GM12873 (cell line): ENCODE measurements at regions not wholly inside any gene's neighbourhood (a gene's known extent, or its start where the extent isn't known, plus 50 kb on each side); places are given as distances from the start of the nearest gene placed in this dataset.

ENCODE experiments used
- TF ChIP-seq, protein P1 (sequence below): IDR thresholded peaks from 2 replicates; pipeline ENCODE4 v1.5.1; 2012; ENCODE audit warnings: low read depth, mild to moderate bottlenecking, moderate library complexity, low read length, control low read depth; ENCODE audit not compliant: insufficient read depth; ENCODE audit errors: missing control alignments

DNA sequence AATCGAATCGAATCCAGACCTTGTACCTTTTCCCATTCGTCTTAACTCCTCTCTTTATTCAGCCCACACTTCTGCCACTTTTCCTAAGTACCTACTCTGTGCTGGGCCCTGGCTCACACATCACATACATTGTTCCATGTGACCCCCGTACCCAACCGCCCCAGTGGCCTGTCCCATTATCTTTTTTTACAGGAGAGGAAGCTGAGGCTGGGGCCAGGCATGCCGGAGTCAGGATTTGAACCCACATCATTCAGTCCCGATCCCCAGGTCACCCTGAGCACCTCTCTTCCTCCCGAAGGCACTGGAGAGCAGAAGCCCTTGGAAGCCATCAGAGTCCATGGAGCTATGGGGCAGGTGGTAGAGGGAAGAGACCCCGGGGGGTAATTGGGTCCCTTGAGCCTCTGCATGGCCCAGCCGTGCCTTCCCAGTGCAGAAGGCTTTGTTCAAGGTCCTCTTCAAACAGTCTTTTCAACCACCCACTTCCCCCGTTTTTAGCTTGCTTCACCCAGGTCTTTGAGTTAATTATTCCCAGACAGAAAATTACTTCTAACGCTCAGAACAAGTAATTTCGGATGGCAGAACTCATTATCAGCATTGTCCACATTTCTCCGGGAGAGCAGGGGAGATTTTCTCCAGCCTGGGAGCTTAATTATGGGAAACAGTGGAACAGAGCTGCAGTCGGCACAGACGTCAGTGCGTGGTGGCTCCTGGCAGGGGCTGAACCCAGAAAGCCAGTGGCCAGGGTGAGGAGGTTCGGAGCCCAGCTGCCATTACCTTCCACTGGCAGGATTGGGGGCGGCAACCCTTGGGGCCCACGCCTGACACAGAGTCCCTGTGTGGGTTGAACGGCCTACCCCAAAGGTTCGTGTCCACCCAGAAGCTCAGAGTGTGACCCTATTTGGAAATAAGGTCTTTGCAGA, 82.4 kb upstream of the RTL6 start:
- TF ChIP-seq, protein P1, sequence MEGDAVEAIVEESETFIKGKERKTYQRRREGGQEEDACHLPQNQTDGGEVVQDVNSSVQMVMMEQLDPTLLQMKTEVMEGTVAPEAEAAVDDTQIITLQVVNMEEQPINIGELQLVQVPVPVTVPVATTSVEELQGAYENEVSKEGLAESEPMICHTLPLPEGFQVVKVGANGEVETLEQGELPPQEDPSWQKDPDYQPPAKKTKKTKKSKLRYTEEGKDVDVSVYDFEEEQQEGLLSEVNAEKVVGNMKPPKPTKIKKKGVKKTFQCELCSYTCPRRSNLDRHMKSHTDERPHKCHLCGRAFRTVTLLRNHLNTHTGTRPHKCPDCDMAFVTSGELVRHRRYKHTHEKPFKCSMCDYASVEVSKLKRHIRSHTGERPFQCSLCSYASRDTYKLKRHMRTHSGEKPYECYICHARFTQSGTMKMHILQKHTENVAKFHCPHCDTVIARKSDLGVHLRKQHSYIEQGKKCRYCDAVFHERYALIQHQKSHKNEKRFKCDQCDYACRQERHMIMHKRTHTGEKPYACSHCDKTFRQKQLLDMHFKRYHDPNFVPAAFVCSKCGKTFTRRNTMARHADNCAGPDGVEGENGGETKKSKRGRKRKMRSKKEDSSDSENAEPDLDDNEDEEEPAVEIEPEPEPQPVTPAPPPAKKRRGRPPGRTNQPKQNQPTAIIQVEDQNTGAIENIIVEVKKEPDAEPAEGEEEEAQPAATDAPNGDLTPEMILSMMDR: no peak

DNA sequence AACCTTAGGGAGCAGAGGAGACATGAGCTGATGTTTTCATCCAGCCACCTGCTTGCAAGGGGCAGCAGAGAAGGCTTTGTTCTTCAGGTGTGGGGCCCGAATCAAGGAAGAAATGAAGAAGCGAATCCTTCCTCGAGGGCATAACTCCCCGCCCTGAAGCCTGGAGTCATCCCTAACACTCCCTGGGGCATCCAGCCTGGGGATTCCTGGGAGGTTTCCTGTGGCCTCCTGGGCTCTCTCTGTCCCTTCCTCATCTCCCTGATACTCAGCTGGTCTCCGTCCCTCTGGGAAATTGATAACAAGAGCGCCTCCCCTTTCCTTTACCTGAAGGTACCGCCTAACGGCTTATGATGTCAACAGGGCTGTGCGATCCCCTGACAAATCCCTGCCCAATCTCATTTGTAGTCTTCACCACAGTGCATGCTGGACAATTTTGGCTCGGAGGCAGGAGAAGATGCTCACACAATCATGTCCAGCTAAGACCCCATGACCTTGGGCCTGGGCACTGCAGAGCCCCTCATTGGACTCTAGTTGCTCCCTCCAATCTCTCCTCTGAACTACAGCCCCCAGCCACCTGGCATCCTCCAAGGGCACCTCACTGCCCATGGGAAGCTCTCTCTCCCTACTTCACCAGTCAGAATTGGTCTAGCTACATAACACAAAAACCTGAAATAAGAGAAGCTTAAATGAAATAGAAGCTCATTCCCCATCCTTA, 80.6 kb upstream of the RTL6 start:
- TF ChIP-seq, protein P1: no peak

DNA sequence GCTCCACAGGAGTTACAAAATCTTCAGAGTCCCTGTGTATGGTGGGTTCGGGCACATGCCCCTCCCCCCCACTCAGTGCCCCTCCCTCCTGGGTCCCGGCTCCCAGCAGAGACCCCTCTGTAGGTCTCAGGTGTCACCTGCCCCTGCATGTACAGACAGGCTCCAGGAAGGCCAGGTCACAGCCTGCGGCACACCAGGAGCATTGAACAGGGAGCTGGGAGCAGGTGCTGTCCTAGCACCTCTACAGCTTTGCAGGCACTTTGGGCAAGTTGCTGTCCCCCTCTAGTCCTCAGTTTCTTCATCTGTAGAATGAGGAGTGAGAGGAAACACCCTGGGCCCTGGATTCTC, 80.1 kb upstream of the RTL6 start:
- TF ChIP-seq, protein P1: no peak

DNA sequence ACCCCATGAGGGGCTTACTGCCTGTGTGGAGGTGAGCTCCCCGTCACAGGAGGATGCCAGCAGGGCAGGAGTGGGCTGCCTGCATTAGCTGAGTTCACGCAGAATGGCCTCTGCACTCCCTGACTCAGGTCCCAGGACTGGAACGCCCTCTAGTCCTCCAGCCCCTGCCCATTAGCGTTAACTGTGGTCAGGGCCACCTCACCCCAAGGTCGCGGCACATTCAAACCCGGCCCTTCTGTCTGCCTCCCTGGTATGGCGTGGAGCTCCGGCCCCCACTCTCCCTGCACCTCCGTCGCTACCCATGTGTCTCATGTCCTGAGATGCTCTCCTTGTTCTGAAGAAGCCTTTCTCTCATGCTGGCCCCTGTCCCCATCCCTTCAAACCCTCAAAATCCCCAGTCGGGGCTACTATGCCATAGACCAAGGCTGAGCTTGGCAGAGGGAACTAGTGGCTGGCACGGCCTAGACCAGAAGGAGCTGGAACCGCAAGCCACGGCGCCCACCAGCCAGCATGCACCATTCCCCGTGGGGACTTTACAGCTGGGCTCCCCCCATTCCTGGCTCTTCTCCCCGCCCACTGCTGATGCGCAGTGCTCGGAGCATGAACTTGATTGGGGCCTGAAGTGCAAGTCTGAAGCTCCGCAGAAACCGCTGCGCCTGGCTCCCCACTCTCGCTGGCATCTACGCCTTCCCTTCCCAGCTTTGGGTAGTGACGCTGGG, 79.5 kb upstream of the RTL6 start:
- TF ChIP-seq, protein P1: no peak

DNA sequence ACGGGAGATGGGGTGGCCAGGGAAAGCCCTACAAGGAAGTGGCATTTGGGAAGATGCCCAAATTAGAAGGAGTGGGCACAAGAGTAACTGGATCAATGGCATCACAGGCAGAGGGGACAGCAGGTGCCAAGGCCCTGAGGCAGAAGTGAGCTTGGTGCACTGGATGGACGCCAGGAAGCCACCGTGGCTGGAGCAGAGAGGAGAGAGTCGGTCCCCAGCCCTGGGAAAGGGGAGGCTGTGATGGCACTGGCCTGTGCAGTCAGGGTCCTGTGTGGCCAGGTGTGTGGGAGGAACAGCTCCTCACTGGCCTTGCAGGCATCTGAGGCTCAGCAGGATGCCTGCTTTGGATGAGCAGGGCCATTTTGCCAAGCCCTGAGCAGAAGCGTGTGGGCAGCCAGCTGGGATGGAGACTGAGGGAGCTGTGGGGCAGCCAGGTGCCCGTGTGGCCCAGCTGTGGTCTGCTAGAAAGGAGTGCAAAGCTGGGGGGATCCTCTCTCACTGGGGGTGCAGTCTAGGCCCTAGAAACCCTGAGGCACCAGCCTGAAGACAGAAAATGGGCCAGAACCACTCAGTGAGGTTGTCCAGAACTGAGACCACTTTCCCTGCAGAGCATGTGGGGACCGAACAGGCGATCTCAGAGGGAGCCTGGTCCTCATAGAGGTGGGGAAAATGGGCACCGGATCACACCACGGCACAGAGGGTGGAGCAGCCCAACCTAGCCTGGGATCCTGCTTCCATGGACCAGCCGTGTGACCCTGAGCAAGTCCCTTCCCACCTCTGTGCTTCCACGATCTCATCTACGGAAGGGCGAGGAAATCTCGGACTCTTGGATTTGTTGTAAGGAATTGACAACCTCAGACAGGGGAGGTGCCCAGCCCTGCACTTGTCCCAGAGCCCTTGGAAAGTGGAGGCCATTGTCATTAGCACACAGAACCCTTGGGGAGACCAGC, 78.6 kb upstream of the RTL6 start:
- TF ChIP-seq, protein P1: no peak

DNA sequence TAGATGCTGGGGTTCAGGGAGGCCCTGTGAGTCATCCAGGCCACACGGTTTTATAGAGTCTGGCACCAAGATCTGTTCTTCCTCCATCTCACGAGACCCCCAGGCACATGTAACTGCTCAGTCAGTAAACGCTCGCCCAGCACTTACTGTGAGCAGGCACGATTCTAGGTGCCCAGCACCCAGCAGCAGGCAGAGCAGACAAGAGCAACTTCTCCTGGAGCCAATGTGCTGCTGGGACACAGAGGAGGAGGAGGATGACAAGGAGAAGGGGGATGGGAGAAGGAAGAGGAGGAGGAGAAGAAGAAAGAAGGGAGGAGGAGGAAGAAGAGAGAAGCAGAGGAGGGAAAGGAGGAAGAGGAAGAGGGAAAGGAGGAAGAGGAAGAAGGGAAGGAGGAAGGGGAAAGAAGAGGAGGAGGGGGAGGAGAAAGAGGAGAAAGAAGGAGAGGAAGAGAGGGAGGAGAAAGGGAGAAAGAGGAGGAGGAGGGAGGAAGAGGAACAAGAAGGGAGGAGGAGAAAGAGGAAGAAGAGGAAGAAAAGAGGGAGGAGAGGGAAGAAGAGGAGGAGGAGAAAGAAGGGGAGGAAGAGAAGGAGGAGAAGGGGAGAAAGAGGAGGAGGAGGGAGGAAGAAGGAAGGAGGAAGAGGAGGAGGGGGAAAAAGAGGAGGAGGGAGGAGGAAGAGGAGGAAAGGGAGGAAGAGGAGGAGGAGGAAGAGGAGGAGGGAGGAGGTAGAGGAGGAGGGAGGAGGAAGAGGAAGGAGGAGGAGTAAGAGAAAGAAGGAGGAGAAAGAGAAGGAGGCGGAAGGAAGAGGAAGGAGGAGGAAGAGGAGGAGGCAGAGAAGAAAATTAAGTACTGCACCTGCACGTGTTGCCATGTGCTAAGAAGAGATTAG, 77.6 kb upstream of the RTL6 start:
- TF ChIP-seq, protein P1: no peak
